H1 (cell line): ENCODE measurements at regions not wholly inside any gene's neighbourhood (a gene's known extent, or its start where the extent isn't known, plus 50 kb on each side); places are given as distances from the start of the nearest gene placed in this dataset.

Source experiments
- CTCF ChIA-PET: fragments of 300-600 bp; sonication (Branson Sonifier 250); formaldehyde crosslinking; loops from one replicate; lab custom pipeline; 2021; ENCODE audit not compliant: partially characterized antibody; lab: Charles Lee
- POLR2A ChIA-PET: fragments of 300-600 bp; sonication (Branson Sonifier 250); formaldehyde crosslinking; loops from one replicate; lab custom pipeline; 2021; ENCODE audit warnings: inconsistent platforms; ENCODE audit not compliant: partially characterized antibody; lab: Charles Lee
- DNase-seq, 2 experiments: peaks; one replicate each; pipeline versions ENCODE4 v3.0.0 to v3.0.0-alpha.2; 2010 to 2022; ENCODE audit warnings: low spot score in 2 of 2, low read depth in 1 of 2, mixed read lengths in 1 of 2
- FAIRE-seq: peaks from 2 replicates; lab custom pipeline; 2011; peaks lifted over from hg19 to GRCh38; lab: Jason Lieb, UNC
- H2AFZ ChIP-seq: 2 replicates; pipeline ENCODE4 v1.8.1; 2012; ENCODE audit warnings: low read length, inconsistent platforms
- H2AK5ac ChIP-seq: 2 replicates; pipeline ENCODE4 v1.6.1; 2013; ENCODE audit warnings: low read depth, low read length
- H2BK120ac ChIP-seq: replicated peaks from 2 replicates; pipeline ENCODE3; 2013; ENCODE audit warnings: low read depth, low read length, inconsistent platforms
- H2BK12ac ChIP-seq: 2 replicates; pipeline ENCODE4 v1.6.1; 2013; ENCODE audit warnings: low read depth, low read length
- H2BK15ac ChIP-seq: 2 replicates; pipeline ENCODE4 v1.6.1; 2013; ENCODE audit warnings: low read length
- H2BK20ac ChIP-seq: 2 replicates; pipeline ENCODE4 v1.6.1; 2013; ENCODE audit warnings: low read length
- H2BK5ac ChIP-seq: 2 replicates; pipeline ENCODE4 v1.6.1; 2013; ENCODE audit warnings: low read depth, low read length
- H3K14ac ChIP-seq: 2 replicates; pipeline ENCODE4 v1.6.1; 2013; ENCODE audit warnings: inconsistent platforms; ENCODE audit not compliant: insufficient read length
- H3K18ac ChIP-seq: 2 replicates; pipeline ENCODE4 v1.6.1; 2013; ENCODE audit warnings: low read length; ENCODE audit errors: extremely low read depth
- H3K23ac ChIP-seq: 2 replicates; pipeline ENCODE4 v1.6.1; 2013; ENCODE audit warnings: inconsistent platforms; ENCODE audit not compliant: insufficient read length
- H3K23me2 ChIP-seq: 2 replicates; pipeline ENCODE4 v1.6.1; 2013; ENCODE audit warnings: low read depth, low read length
- H3K27ac ChIP-seq: 2 replicates; pipeline ENCODE4 v1.6.1; 2011; ENCODE audit warnings: low read depth, low read length, inconsistent platforms
- H3K27me3 ChIP-seq, 4 experiments: replicated peaks in 1 of 4; 1 replicate in 1 of 4; 2 replicates in 3 of 4; pipeline versions ENCODE4 v1.6.1 to v1.8.1; 2011 to 2013; ENCODE audit warnings: low read length in 3 of 4, mild to moderate bottlenecking in 3 of 4, inconsistent platforms in 2 of 4, mixed read lengths in 2 of 4, moderate library complexity in 1 of 4; ENCODE audit not compliant: control insufficient read depth in 3 of 4, insufficient read depth in 3 of 4; ENCODE audit errors: extremely low read depth in 1 of 4
- H3K36me3 ChIP-seq, 4 experiments: 2 replicates each; pipeline versions ENCODE4 v1.6.1 to v1.8.1; 2011 to 2013; ENCODE audit warnings: mild to moderate bottlenecking in 4 of 4, low read length in 3 of 4, moderate library complexity in 2 of 4, control low read depth in 1 of 4, inconsistent platforms in 1 of 4; ENCODE audit not compliant: insufficient read depth in 4 of 4, control insufficient read depth in 2 of 4
- H3K4ac ChIP-seq: replicated peaks from 2 replicates; pipeline ENCODE3; 2013; ENCODE audit warnings: low read length, low read depth, mixed read lengths, inconsistent platforms; ENCODE audit not compliant: insufficient read length
- H3K4me1 ChIP-seq, 4 experiments: replicated peaks in 1 of 4; 1 replicate in 1 of 4; 2 replicates in 3 of 4; pipeline versions ENCODE4 v1.6.1 to v1.8.1; 2011 to 2013; ENCODE audit warnings: low read length in 3 of 4, inconsistent platforms in 2 of 4, mixed read lengths in 1 of 4; ENCODE audit not compliant: insufficient read depth in 4 of 4, control insufficient read depth in 3 of 4
- H3K4me2 ChIP-seq, 2 experiments: 2 replicates each; pipeline versions ENCODE4 v1.6.1 to v1.8.1; 2011 to 2013; ENCODE audit warnings: low read depth in 2 of 2, low read length in 2 of 2, control low read depth in 1 of 2, inconsistent platforms in 1 of 2, mild to moderate bottlenecking in 1 of 2; ENCODE audit not compliant: insufficient read depth in 1 of 2
- H3K4me3 ChIP-seq, 4 experiments: fragments of 200-600, 300-600 bp in 1 of 4; sonication (generic), shearing (Covaris generic), sonication (Bioruptor Twin) in 1 of 4; 2 replicates each; pipeline versions ENCODE4 v1.5.1 to v1.8.1; 2011 to 2016; ENCODE audit warnings: low read length in 4 of 4, low read depth in 3 of 4, control low read depth in 2 of 4, inconsistent platforms in 2 of 4, mild to moderate bottlenecking in 2 of 4, mixed read lengths in 1 of 4, moderate library complexity in 1 of 4; ENCODE audit not compliant: insufficient read depth in 2 of 4; ENCODE audit errors: extremely low read depth in 1 of 4
- H3K56ac ChIP-seq: replicated peaks from 2 replicates; pipeline ENCODE3; 2013; ENCODE audit warnings: low read depth, mild to moderate bottlenecking, mixed read lengths, low read length, inconsistent platforms; ENCODE audit not compliant: insufficient read length
- H3K79me1 ChIP-seq: 2 replicates; pipeline ENCODE4 v1.6.1; 2013; ENCODE audit warnings: low read depth, low read length, control low read depth
- H3K79me2 ChIP-seq, 2 experiments: 2 replicates each; pipeline versions ENCODE4 v1.6.1 to v1.8.1; 2012 to 2013; ENCODE audit warnings: low read length in 2 of 2, mild to moderate bottlenecking in 2 of 2, inconsistent platforms in 1 of 2; ENCODE audit not compliant: insufficient read depth in 2 of 2, control insufficient read depth in 1 of 2
- H3K9ac ChIP-seq, 4 experiments: replicated peaks in 1 of 4; 1 replicate in 1 of 4; 2 replicates in 3 of 4; pipeline versions ENCODE4 v1.6.1 to v1.8.1; 2011 to 2013; ENCODE audit warnings: low read depth in 3 of 4, low read length in 3 of 4, control low read depth in 2 of 4, mild to moderate bottlenecking in 2 of 4, moderate library complexity in 2 of 4, inconsistent platforms in 1 of 4; ENCODE audit errors: extremely low read depth in 1 of 4
- H3K9me3 ChIP-seq, 2 experiments: 2 replicates each; pipeline versions ENCODE4 v1.6.1 to v1.8.1; 2012 to 2013; ENCODE audit warnings: mild to moderate bottlenecking in 2 of 2, moderate library complexity in 2 of 2, control low read depth in 1 of 2, inconsistent platforms in 1 of 2, low read depth in 1 of 2, low read length in 1 of 2, mixed read lengths in 1 of 2; ENCODE audit not compliant: insufficient read depth in 2 of 2
- H4K20me1 ChIP-seq, 2 experiments: replicated peaks in 1 of 2; 2 replicates each; pipeline versions ENCODE3 to v1.8.1; 2011 to 2013; ENCODE audit warnings: inconsistent platforms in 2 of 2, low read length in 2 of 2, mild to moderate bottlenecking in 1 of 2; ENCODE audit not compliant: insufficient read depth in 2 of 2, control insufficient read depth in 1 of 2
- H4K5ac ChIP-seq: 2 replicates; pipeline ENCODE4 v1.6.1; 2013; ENCODE audit warnings: low read length, low read depth, mixed read lengths, inconsistent platforms; ENCODE audit not compliant: insufficient read length
- H4K8ac ChIP-seq: 2 replicates; pipeline ENCODE4 v1.8.0; 2013; ENCODE audit warnings: mild to moderate bottlenecking, moderate library complexity, low read length, inconsistent platforms; ENCODE audit not compliant: insufficient read depth; ENCODE audit errors: extremely low read depth
- H4K91ac ChIP-seq: replicated peaks from 2 replicates; pipeline ENCODE3; 2013; ENCODE audit warnings: low read length, mixed read lengths, inconsistent platforms; ENCODE audit not compliant: insufficient read length
- ATF2 ChIP-seq: IDR thresholded peaks from 2 replicates; pipeline ENCODE4 v1.6.1; 2012; ENCODE audit warnings: low read length, inconsistent platforms
- CBX8 ChIP-seq: fragments of 300-800, 300-1000 bp; sonication (generic); IDR thresholded peaks from 2 replicates; pipeline ENCODE4 v1.7.1; 2016; ENCODE audit warnings: low read depth, low read length, borderline replicate concordance
- CHD1 ChIP-seq: IDR thresholded peaks from 2 replicates; pipeline ENCODE4 v1.6.1; 2012; ENCODE audit warnings: low read depth, low read length, improper control_type of control experiment
- KDM1A ChIP-seq: fragments of 200-600, 300-600 bp; sonication (generic); IDR thresholded peaks from 2 replicates; pipeline ENCODE4 v1.7.1; 2016; ENCODE audit warnings: mild to moderate bottlenecking, low read length, borderline replicate concordance
- MAFK ChIP-seq: IDR thresholded peaks from 2 replicates; pipeline ENCODE4 v1.6.1; 2012; ENCODE audit warnings: low read depth, mild to moderate bottlenecking, improper control_type of control experiment, low read length
- PHF8 ChIP-seq: fragments of 200-600 bp; sonication (generic); conservative IDR thresholded peaks from 2 replicates; pipeline ENCODE4 v1.7.1; 2012; ENCODE audit warnings: low read depth, mild to moderate bottlenecking, inconsistent platforms, low read length, moderate library complexity
- SRF ChIP-seq: IDR thresholded peaks from 2 replicates; pipeline ENCODE4 v1.6.1; 2011; ENCODE audit warnings: mild to moderate bottlenecking, low read depth, low read length, moderate library complexity
- ZNF274 ChIP-seq: IDR thresholded peaks from 2 replicates; pipeline ENCODE4 v1.7.0; 2012; ENCODE audit warnings: low read length, borderline replicate concordance; ENCODE audit errors: extremely low read depth
- WGBS, 2 experiments: shearing (Covaris generic) in 1 of 2; methylation state at CpG; one replicate each; pipeline versions ENCODE4 v1.1.6 to v1.1.7; 2013 to 2015; ENCODE audit warnings: low lambda C conversion rate in 2 of 2, mixed read lengths in 2 of 2, inconsistent platforms in 1 of 2, low coverage in 1 of 2, missing lambda C conversion rate in 1 of 2; ENCODE audit not compliant: insufficient replicate concordance in 2 of 2, insufficient coverage in 1 of 2, insufficient read length in 1 of 2; ENCODE audit errors: extremely low coverage in 1 of 2, missing lambda C conversion rate in 1 of 2; 5-methylcytosine and 5-hydroxymethylcytosine counted together

GRCh38 chr11:106344966-106345365 lies 267.5 kb downstream of the AASDHPPT start:
- no peak overlapping the region for H3K27ac ChIP-seq
- no peak overlapping the region for H2BK15ac ChIP-seq
- WGBS, 2 experiments, result 100% methylated on average over 1 of the region's 1 CpG; no CpG with 5 or more reads in 1 of the 2 experiments
- no peaks in the 10 kb centered on the region for H4K20me1 ChIP-seq
- H3K9ac ChIP-seq, result no peak overlapping the region
- H3K56ac ChIP-seq, result no peak overlapping the region
- no peak overlapping the region for H2BK5ac ChIP-seq
- H3K4ac ChIP-seq, result no peak overlapping the region
- H3K14ac ChIP-seq, result no peak overlapping the region
- CTCF ChIA-PET, result no interaction called here
- no peak for DNase-seq
- H3K36me3 ChIP-seq, result peaks cover 0 to 2% (median 0%) of the 10 kb centered on the region in 4 experiments; a peak in 1 of 8 replicates
- POLR2A ChIA-PET, result no interaction called here
- no peaks in the 10 kb centered on the region for H3K4me1 ChIP-seq
- no peak overlapping the region for H3K4me2 ChIP-seq
- H2AK5ac ChIP-seq, result no peak overlapping the region
- H3K23ac ChIP-seq, result no peak overlapping the region
- no peak overlapping the region for H2AFZ ChIP-seq
- H3K18ac ChIP-seq, result no peak overlapping the region
- no peak overlapping the region for H4K8ac ChIP-seq
- H4K5ac ChIP-seq, result no peak overlapping the region
- H3K23me2 ChIP-seq, result no peaks in the 10 kb centered on the region
- TF ChIP-seq CBX8 (no peak), CHD1 (no peak), PHF8 (no peak), MAFK (no peak), KDM1A (no peak), SRF (no peak), ATF2 (no peak), ZNF274 (no peak)
- no peak overlapping the region for H2BK20ac ChIP-seq
- H3K9me3 ChIP-seq, result no peaks in the 10 kb centered on the region
- no peak overlapping the region for H3K4me3 ChIP-seq
- no peak for FAIRE-seq
- H3K79me2 ChIP-seq, result no peaks in the 10 kb centered on the region
- no peak overlapping the region for H2BK120ac ChIP-seq
- no peaks in the 10 kb centered on the region for H3K27me3 ChIP-seq
- H3K79me1 ChIP-seq, result no peaks in the 10 kb centered on the region
- H2BK12ac ChIP-seq, result no peak overlapping the region
- H4K91ac ChIP-seq, result no peak overlapping the region
